ENCODE measurements at regions not wholly inside any gene's neighbourhood (a gene's known extent, or its start where the extent isn't known, plus 50 kb on each side); places are given as distances from the start of the nearest gene placed in this dataset.

DNA sequence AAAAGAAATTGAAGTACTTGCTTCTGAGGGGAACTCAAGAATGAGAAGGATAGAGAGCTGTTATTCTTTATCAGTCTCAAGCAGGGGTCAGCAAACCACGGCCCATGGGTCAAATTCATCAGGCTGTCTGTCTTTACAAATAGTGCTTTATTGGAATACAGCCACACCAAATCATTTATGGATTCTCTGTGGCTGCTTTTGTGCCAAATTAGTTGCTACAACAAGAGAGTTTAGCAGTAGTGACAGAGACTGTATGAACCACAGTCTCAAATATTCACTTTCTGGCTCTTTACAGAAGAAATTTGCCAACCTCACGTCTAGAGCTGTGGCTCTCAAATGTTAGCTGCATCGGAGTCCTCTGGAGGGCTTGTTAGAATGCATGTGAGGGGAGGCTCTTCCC lies 258.0 kb upstream of the RARB start:
- no peak overlapping the region for H3K27ac ChIP-seq (ENCODE audit: control insufficient read depth, insufficient read depth, low read length)
- DNase-seq (ENCODE audit: low read depth, low spot score) (no peak), FAIRE-seq (no peak)
- H3K4me1 ChIP-seq (ENCODE audit: control insufficient read depth, extremely low read depth, insufficient read depth, low read length) = no peaks in the 10 kb centered on the region
- no peak for TF ChIP-seq EZH2 (IDR thresholded peaks at IDR 0.05; ENCODE audit: low read length)
- H4K20me1 ChIP-seq (ENCODE audit: control insufficient read depth, extremely low read depth, insufficient read depth, low read length) = no peaks in the 10 kb centered on the region
- no peak overlapping the region for H3K9ac ChIP-seq (ENCODE audit: control insufficient read depth, extremely low read depth, insufficient read depth, low read length)
- H3K4me2 ChIP-seq (ENCODE audit: control insufficient read depth, extremely low read depth, insufficient read depth, low read depth, low read length) = no peak overlapping the region
- no peaks in the 10 kb centered on the region for H3K9me3 ChIP-seq (ENCODE audit: control insufficient read depth, low read depth, low read length)
- H3K79me2 ChIP-seq (ENCODE audit: control insufficient read depth, insufficient read depth, low read length) = no peaks in the 10 kb centered on the region
- dilution Hi-C loops (cut with MboI; ENCODE audit: extremely low pct_ligation_motif_present, low sequenced_read_pairs) = no loop called here
- no peaks in the 10 kb centered on the region for H3K9me1 ChIP-seq (ENCODE audit: control insufficient read depth, extremely low read depth, insufficient read depth, low read length)
- no peaks in the 10 kb centered on the region for H3K27me3 ChIP-seq (ENCODE audit: control insufficient read depth, extremely low read depth, insufficient read depth, low read length)
- H3K36me3 ChIP-seq (ENCODE audit: control insufficient read depth in 2 of 2, extremely low read depth in 1 of 2, insufficient read depth in 2 of 2, low read length in 2 of 2) = no peaks in the 10 kb centered on the region
- H3K4me3 ChIP-seq (ENCODE audit: control insufficient read depth in 2 of 3, extremely low read depth in 1 of 3, insufficient read depth in 2 of 3, low read depth in 1 of 3, low read length in 3 of 3) = no peak overlapping the region
- no peak overlapping the region for H2AFZ ChIP-seq (ENCODE audit: control insufficient read depth, low read length)

GRCh38 chr3:25171118-25171807 lies 256.8 kb upstream of the RARB start:
- no peak overlapping the region for H2AFZ ChIP-seq (ENCODE audit: control insufficient read depth, low read length)
- FAIRE-seq = no peak
- DNase-seq (ENCODE audit: low read depth, low spot score) = no peak
- H3K9me3 ChIP-seq (ENCODE audit: control insufficient read depth, low read depth, low read length) = no peaks in the 10 kb centered on the region
- no peaks in the 10 kb centered on the region for H3K36me3 ChIP-seq (ENCODE audit: control insufficient read depth in 2 of 2, extremely low read depth in 1 of 2, insufficient read depth in 2 of 2, low read length in 2 of 2)
- H3K9ac ChIP-seq (ENCODE audit: control insufficient read depth, extremely low read depth, insufficient read depth, low read length) = no peak overlapping the region
- TF ChIP-seq CTCF (optimal IDR thresholded peaks at IDR 0.05 in 1 of 3, IDR thresholded peaks at IDR 0.05 in 1 of 3, conservative IDR thresholded peaks at IDR 0.05 in 1 of 3; ENCODE audit: extremely low read depth in 1 of 3, insufficient read depth in 2 of 3, low read length in 3 of 3) (no peak), EZH2 (IDR thresholded peaks at IDR 0.05; ENCODE audit: low read length) (no peak)
- no peaks in the 10 kb centered on the region for H3K4me1 ChIP-seq (ENCODE audit: control insufficient read depth, extremely low read depth, insufficient read depth, low read length)
- H3K27me3 ChIP-seq (ENCODE audit: control insufficient read depth, extremely low read depth, insufficient read depth, low read length) = no peaks in the 10 kb centered on the region
- no peaks in the 10 kb centered on the region for H4K20me1 ChIP-seq (ENCODE audit: control insufficient read depth, extremely low read depth, insufficient read depth, low read length)
- no peak overlapping the region for H3K4me3 ChIP-seq (ENCODE audit: control insufficient read depth in 2 of 3, extremely low read depth in 1 of 3, insufficient read depth in 2 of 3, low read depth in 1 of 3, low read length in 3 of 3)
- H3K27ac ChIP-seq (ENCODE audit: control insufficient read depth, insufficient read depth, low read length) = no peak overlapping the region
- H3K79me2 ChIP-seq (ENCODE audit: control insufficient read depth, insufficient read depth, low read length) = no peaks in the 10 kb centered on the region
- dilution Hi-C loops (cut with MboI; ENCODE audit: extremely low pct_ligation_motif_present, low sequenced_read_pairs) = no loop called here
- H3K9me1 ChIP-seq (ENCODE audit: control insufficient read depth, extremely low read depth, insufficient read depth, low read length) = no peaks in the 10 kb centered on the region
- H3K4me2 ChIP-seq (ENCODE audit: control insufficient read depth, extremely low read depth, insufficient read depth, low read depth, low read length) = no peak overlapping the region

GRCh38 chr3:25171897-25172296 lies 256.2 kb upstream of the RARB start:
- FAIRE-seq (no peak), DNase-seq (ENCODE audit: low read depth, low spot score) (no peak)
- no peaks in the 10 kb centered on the region for H3K79me2 ChIP-seq (ENCODE audit: control insufficient read depth, insufficient read depth, low read length)
- H3K27ac ChIP-seq (ENCODE audit: control insufficient read depth, insufficient read depth, low read length) = no peak overlapping the region
- no peak for TF ChIP-seq CTCF (optimal IDR thresholded peaks at IDR 0.05 in 1 of 3, IDR thresholded peaks at IDR 0.05 in 1 of 3, conservative IDR thresholded peaks at IDR 0.05 in 1 of 3; ENCODE audit: extremely low read depth in 1 of 3, insufficient read depth in 2 of 3, low read length in 3 of 3)
- TF ChIP-seq EZH2 (IDR thresholded peaks at IDR 0.05; ENCODE audit: low read length) = no peak
- no peak overlapping the region for H3K9ac ChIP-seq (ENCODE audit: control insufficient read depth, extremely low read depth, insufficient read depth, low read length)
- H3K4me1 ChIP-seq (ENCODE audit: control insufficient read depth, extremely low read depth, insufficient read depth, low read length) = no peaks in the 10 kb centered on the region
- H3K36me3 ChIP-seq (ENCODE audit: control insufficient read depth in 2 of 2, extremely low read depth in 1 of 2, insufficient read depth in 2 of 2, low read length in 2 of 2) = no peaks in the 10 kb centered on the region
- dilution Hi-C loops (cut with MboI; ENCODE audit: extremely low pct_ligation_motif_present, low sequenced_read_pairs) = no loop called here
- H2AFZ ChIP-seq (ENCODE audit: control insufficient read depth, low read length) = no peak overlapping the region
- no peak overlapping the region for H3K4me3 ChIP-seq (ENCODE audit: control insufficient read depth in 2 of 3, extremely low read depth in 1 of 3, insufficient read depth in 2 of 3, low read depth in 1 of 3, low read length in 3 of 3)
- H3K9me1 ChIP-seq (ENCODE audit: control insufficient read depth, extremely low read depth, insufficient read depth, low read length) = no peaks in the 10 kb centered on the region
- H3K4me2 ChIP-seq (ENCODE audit: control insufficient read depth, extremely low read depth, insufficient read depth, low read depth, low read length) = no peak overlapping the region
- H3K9me3 ChIP-seq (ENCODE audit: control insufficient read depth, low read depth, low read length) = no peaks in the 10 kb centered on the region
- no peaks in the 10 kb centered on the region for H4K20me1 ChIP-seq (ENCODE audit: control insufficient read depth, extremely low read depth, insufficient read depth, low read length)
- no peaks in the 10 kb centered on the region for H3K27me3 ChIP-seq (ENCODE audit: control insufficient read depth, extremely low read depth, insufficient read depth, low read length)
